A172 (cell line): ENCODE measurements at regions not wholly inside any gene's neighbourhood (a gene's known extent, or its start where the extent isn't known, plus 50 kb on each side); places are given as distances from the start of the nearest gene placed in this dataset.

ENCODE experiments used
- DNase-seq: peaks from one replicate; pipeline ENCODE4 v3.0.0-alpha.2; 2015; ENCODE audit warnings: low spot score

DNA sequence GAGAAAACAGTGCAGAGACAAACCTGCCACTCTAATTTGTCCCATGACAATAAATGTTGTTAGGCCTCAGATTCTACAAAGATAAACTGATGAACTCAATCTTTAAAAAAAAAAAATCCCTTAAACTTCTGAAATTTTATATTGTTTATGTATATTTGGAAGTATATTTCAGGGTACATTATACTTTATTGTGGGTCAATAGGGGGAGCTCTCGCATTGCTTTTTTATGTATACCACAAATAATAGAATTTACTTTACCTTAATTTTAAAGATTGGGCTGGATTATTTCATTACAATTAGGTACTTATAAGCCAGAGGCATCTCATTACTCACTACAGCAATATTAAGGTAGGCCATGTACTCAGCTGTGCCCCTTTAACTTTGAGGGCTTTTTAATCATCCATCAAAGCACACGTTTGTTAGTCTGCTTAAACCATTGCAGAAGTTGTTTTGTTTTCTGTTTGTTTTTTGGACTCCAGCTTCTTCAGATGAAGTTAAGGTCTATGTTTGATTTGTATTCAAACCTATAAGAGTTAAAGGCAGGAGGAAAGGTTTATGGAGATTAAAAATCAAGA, 56.3 kb upstream of the EYA4 start:
- DNase-seq = no peak

- DNase-seq = no peak
These were observed 55.4 kb upstream of the EYA4 start for GRCh38 chr6:133185731-133186130.

GRCh38 chr6:133187114-133187513, 54.0 kb upstream of the EYA4 start:
- DNase-seq = no peak

DNA sequence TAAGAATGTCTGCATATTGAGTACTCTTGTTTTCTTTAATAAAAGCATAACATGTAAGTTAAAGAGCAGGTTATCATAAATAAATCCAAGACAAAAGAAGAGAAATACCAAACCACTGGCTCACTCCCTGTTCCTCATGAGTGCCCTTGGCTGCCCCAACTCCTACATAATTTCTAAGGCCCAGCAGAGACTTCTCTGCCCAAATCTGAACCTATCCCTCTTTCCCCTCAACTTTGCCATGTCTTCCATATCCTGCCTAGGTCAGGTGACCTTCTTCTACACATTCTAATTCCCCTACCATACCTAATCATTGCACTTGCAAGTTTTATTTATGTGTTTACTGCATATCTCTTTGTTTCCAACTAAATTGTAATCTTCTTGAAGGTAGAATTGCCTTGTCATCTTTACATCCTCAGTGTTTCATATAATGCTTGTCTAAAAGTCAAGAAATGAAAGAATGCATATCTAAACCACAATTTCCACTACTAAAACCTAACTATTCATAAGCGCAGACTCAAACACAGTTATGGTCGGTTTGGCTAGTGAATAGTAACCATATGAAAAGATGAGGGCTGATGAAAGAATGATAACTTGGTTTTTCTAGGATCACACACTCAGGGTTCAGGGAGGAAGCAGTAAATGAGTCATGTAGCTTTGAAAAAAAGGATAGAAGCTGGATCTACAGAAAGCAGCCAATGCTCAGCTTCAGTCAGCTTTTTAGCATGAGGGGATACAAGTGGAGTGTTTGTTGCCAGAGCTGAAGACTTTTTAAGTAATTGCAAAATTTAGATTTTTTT, 53.3 kb upstream of the EYA4 start:
- DNase-seq = no peak

DNA sequence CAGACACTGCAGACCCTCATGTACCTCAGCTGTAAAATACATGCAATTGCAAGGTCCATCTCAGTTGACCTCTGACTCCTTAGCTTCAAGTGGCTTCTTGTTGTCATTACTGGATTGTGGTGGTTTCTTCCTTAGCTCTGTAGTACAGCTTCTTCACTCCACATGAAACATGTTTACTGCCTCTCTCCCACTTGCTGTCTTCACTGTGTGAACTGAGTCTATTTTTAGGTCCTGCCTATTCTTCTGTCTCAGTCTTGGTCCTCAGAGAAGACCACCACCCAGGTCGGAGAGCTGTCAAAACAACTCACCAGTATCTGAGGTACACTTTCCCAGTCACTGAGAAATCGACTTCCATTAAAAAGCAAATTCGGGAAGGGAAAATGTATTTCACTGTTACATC, 50.2 kb upstream of the EYA4 start:
- DNase-seq = no peak

DNA sequence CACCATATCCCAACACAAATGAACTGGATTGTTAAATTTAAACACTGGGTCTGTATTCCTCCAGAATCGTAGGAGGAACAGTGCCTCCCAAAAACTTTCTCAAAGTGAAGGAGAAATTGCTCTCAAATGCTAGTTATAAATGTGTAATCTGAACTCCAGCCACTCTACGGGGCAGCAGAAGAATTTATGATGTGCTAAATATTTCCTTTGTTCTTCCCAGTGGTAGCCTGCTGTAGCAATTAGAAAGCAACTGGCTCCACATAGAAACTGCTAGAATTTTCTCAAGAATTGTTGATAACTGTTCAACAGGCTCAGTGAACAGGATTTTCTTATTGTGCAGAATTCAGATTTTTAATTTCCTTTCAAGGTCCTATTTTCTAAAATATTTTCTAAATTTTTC, 49.8 kb upstream of the EYA4 start:
- DNase-seq = no peak
